Neural progenitor cell (in vitro differentiated cells): ENCODE measurements at regions not wholly inside any gene's neighbourhood (a gene's known extent, or its start where the extent isn't known, plus 50 kb on each side); places are given as distances from the start of the nearest gene placed in this dataset.

ENCODE experiments used
- CTCF ChIP-seq: fragments of 200-600 bp; sonication (generic); IDR thresholded peaks from 2 replicates; pipeline ENCODE4 v1.5.1; 2017; ENCODE audit warnings: antibody characterized with exemption, mild to moderate bottlenecking
- EZH2 ChIP-seq: fragments of 200-600 bp; sonication (generic); IDR thresholded peaks from 2 replicates; pipeline ENCODE4 v1.6.1; 2017; ENCODE audit warnings: antibody characterized with exemption, mild to moderate bottlenecking, moderate library complexity
- EZH2phosphoT487 ChIP-seq: fragments of 200-600 bp; sonication (generic); IDR thresholded peaks from 2 replicates; pipeline ENCODE4 v1.6.1; 2017; ENCODE audit warnings: antibody characterized with exemption

GRCh38 chr2:37800176-37800858 lies 124.8 kb upstream of the RMDN2 start:
- TF ChIP-seq CTCF (no peak), EZH2 (no peak), EZH2phosphoT487 (no peak)
